Fibroblast of lung (primary cell): ENCODE measurements at regions not wholly inside any gene's neighbourhood (a gene's known extent, or its start where the extent isn't known, plus 50 kb on each side); places are given as distances from the start of the nearest gene placed in this dataset.

ENCODE experiments used
- DNase-seq, 2 donors: peaks; one replicate each; pipeline versions ENCODE4 v3.0.0 to v3.0.0-alpha.2; 2010; ENCODE audit warnings: low read depth in 2 of 2
- H2AFZ ChIP-seq: 2 replicates; pipeline ENCODE4 v1.5.1; 2012; ENCODE audit warnings: low read length, control low read depth, inconsistent platforms
- H3K27ac ChIP-seq: 2 replicates; pipeline ENCODE4 v1.5.1; 2011; ENCODE audit warnings: low read length, control low read depth; ENCODE audit not compliant: insufficient read depth
- H3K27me3 ChIP-seq: 2 replicates; pipeline ENCODE4 v1.5.1; 2011; ENCODE audit warnings: mild to moderate bottlenecking, low read length; ENCODE audit not compliant: control insufficient read depth, insufficient read depth
- H3K36me3 ChIP-seq: 2 replicates; pipeline ENCODE4 v1.5.1; 2011; ENCODE audit warnings: low read length; ENCODE audit not compliant: control insufficient read depth, insufficient read depth
- H3K4me1 ChIP-seq: 2 replicates; pipeline ENCODE4 v1.5.1; 2011; ENCODE audit warnings: low read length; ENCODE audit not compliant: control insufficient read depth, insufficient read depth; ENCODE audit errors: extremely low read depth
- H3K4me2 ChIP-seq: 2 replicates; pipeline ENCODE4 v1.5.1; 2011; ENCODE audit warnings: low read length, control low read depth; ENCODE audit not compliant: insufficient read depth; ENCODE audit errors: extremely low read depth
- H3K4me3 ChIP-seq, 4 experiments: fragments of 200-600 bp in 1 of 4; sonication (generic) in 1 of 4; replicated peaks in 1 of 4; 2 replicates each; pipeline ENCODE4 v1.5.1; 2011 to 2016; ENCODE audit warnings: low read length in 4 of 4, low read depth in 3 of 4, mild to moderate bottlenecking in 3 of 4, control low read depth in 2 of 4, inconsistent platforms in 1 of 4, mixed read lengths in 1 of 4; ENCODE audit not compliant: insufficient read depth in 1 of 4; ENCODE audit errors: control extremely low read depth in 1 of 4
- H3K79me2 ChIP-seq: 2 replicates; pipeline ENCODE4 v1.5.1; 2012; ENCODE audit warnings: mild to moderate bottlenecking, low read length, inconsistent platforms; ENCODE audit not compliant: control insufficient read depth, insufficient read depth
- H3K9ac ChIP-seq: 2 replicates; pipeline ENCODE4 v1.5.1; 2011; ENCODE audit warnings: mild to moderate bottlenecking, low read length, control low read depth; ENCODE audit not compliant: insufficient read depth
- H3K9me3 ChIP-seq: 2 replicates; pipeline ENCODE4 v1.5.1; 2012; ENCODE audit warnings: low read depth, low read length; ENCODE audit not compliant: control insufficient read depth, insufficient read depth
- H4K20me1 ChIP-seq: 2 replicates; pipeline ENCODE4 v1.5.1; 2011; ENCODE audit warnings: low read length; ENCODE audit not compliant: control insufficient read depth, insufficient read depth; ENCODE audit errors: extremely low read depth
- EZH2 ChIP-seq: IDR thresholded peaks from 2 replicates; pipeline ENCODE4 v1.5.1; 2012; ENCODE audit warnings: low read length, control low read depth, mild to moderate bottlenecking; ENCODE audit errors: missing control alignments
- TF ChIP-seq, protein P1 (sequence below), 2 donors: IDR thresholded peaks in 1 of 2; conservative IDR thresholded peaks in 1 of 2; 1 replicate in 1 of 2; 2 replicates in 1 of 2; pipeline ENCODE4 v1.5.1; 2011 to 2012; ENCODE audit warnings: low read length in 2 of 2, control low read depth in 1 of 2, inconsistent platforms in 1 of 2, low read depth in 1 of 2, mild to moderate bottlenecking in 1 of 2

DNA sequence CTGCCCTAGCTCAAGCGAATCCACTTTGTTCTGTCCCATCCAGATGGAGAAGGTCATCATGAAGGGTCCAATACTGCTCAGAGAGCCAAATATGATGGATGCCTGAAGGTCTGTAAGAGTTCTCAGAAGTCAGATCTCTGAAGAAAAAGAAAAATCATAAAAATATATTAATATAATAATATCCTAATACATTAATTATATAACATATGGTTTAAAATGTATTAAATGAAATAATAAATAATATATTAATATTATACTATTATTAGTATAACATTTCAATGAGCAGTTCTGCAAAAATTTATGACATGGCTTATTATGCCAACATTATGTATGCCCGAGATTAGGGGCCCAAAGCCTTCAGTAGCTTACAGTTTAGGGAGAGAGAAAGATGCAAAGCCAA lies 78.2 kb upstream of the GPR12 start:
- no peak for DNase-seq
- Histone ChIP-seq H3K4me2 (no peak overlapping the region), H3K79me2 (no peaks in the 10 kb centered on the region), H3K4me1 (no peaks in the 10 kb centered on the region), H3K27me3 (peaks cover 2% of the 10 kb centered on the region), H3K36me3 (no peaks in the 10 kb centered on the region), H3K9ac (no peak overlapping the region), H2AFZ (no peak overlapping the region), H3K4me3 (no peak overlapping the region), H3K9me3 (no peaks in the 10 kb centered on the region), H4K20me1 (no peaks in the 10 kb centered on the region), H3K27ac (no peak overlapping the region)
- TF ChIP-seq, protein P1, sequence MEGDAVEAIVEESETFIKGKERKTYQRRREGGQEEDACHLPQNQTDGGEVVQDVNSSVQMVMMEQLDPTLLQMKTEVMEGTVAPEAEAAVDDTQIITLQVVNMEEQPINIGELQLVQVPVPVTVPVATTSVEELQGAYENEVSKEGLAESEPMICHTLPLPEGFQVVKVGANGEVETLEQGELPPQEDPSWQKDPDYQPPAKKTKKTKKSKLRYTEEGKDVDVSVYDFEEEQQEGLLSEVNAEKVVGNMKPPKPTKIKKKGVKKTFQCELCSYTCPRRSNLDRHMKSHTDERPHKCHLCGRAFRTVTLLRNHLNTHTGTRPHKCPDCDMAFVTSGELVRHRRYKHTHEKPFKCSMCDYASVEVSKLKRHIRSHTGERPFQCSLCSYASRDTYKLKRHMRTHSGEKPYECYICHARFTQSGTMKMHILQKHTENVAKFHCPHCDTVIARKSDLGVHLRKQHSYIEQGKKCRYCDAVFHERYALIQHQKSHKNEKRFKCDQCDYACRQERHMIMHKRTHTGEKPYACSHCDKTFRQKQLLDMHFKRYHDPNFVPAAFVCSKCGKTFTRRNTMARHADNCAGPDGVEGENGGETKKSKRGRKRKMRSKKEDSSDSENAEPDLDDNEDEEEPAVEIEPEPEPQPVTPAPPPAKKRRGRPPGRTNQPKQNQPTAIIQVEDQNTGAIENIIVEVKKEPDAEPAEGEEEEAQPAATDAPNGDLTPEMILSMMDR (conservative IDR thresholded peaks at IDR 0.05 in 1 of 2, IDR thresholded peaks at IDR 0.05 in 1 of 2; ENCODE audit: low read depth in 1 of 2, low read length in 2 of 2), result no peak
- TF ChIP-seq EZH2, result no peak

DNA sequence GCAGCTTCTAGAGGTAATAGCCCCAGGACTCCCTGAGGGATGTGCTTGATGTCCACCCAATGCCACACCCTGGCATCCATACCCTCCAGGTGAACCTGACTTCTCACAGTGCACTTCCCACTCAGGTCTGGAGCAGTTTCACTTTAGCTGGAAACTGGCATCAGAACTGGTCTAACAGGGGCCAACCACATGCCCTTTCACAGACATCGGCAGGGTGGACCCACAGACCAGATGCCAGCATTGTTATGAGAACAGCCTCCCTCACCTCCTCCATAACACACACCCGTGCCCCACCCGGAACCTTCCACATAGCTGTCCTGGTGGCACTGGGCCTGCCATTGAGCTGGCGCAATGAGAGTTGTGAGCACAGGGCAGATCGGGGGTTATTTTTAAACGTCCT lies 77.4 kb upstream of the GPR12 start:
- Histone ChIP-seq H4K20me1 (no peaks in the 10 kb centered on the region), H3K9ac (no peak overlapping the region), H3K4me3 (no peak overlapping the region), H3K36me3 (no peaks in the 10 kb centered on the region), H2AFZ (no peak overlapping the region), H3K4me1 (no peaks in the 10 kb centered on the region), H3K9me3 (no peaks in the 10 kb centered on the region), H3K4me2 (no peak overlapping the region), H3K79me2 (no peaks in the 10 kb centered on the region), H3K27me3 (peaks cover 2% of the 10 kb centered on the region), H3K27ac (no peak overlapping the region)
- TF ChIP-seq EZH2, result no peak
- TF ChIP-seq, protein P1 (conservative IDR thresholded peaks at IDR 0.05 in 1 of 2, IDR thresholded peaks at IDR 0.05 in 1 of 2; ENCODE audit: low read depth in 1 of 2, low read length in 2 of 2), result no peak
- DNase-seq, result no peak

DNA sequence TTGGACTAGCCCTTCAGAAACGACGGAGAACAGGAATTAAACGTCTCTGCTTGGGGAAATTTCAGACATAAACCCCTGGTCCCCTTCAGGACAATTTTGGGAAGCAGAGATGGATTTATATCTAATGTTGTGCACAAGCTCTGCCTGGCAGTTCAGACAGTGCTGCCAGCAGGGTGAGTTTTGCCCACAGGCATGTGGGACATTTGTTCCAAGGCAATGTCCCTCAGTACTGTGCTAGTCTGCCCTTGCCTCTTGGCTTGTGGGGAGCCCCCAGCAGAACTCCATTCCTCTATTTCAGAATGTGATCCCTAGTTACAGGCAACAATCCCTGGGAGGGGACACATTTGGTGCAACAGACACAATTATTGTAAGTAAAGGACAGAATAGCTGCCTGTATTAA lies 76.5 kb upstream of the GPR12 start:
- Histone ChIP-seq H3K4me2 (no peak overlapping the region), H3K27me3 (peaks cover 2% of the 10 kb centered on the region), H3K27ac (no peak overlapping the region), H4K20me1 (no peaks in the 10 kb centered on the region), H3K9me3 (no peaks in the 10 kb centered on the region), H3K36me3 (no peaks in the 10 kb centered on the region), H3K9ac (no peak overlapping the region), H3K4me1 (no peaks in the 10 kb centered on the region), H3K79me2 (no peaks in the 10 kb centered on the region), H3K4me3 (no peak overlapping the region), H2AFZ (no peak overlapping the region)
- DNase-seq, result no peak
- TF ChIP-seq, protein P1 (conservative IDR thresholded peaks at IDR 0.05 in 1 of 2, IDR thresholded peaks at IDR 0.05 in 1 of 2; ENCODE audit: low read depth in 1 of 2, low read length in 2 of 2), result no peak
- TF ChIP-seq EZH2, result no peak
